Panc1 (cell line): ENCODE measurements at regions not wholly inside any gene's neighbourhood (a gene's known extent, or its start where the extent isn't known, plus 50 kb on each side); places are given as distances from the start of the nearest gene placed in this dataset.

Experiments
- ATAC-seq: fragments of 200-7000 bp; cut with Tn5 transposase; 2 replicates; pipeline ENCODE4 v1.9.1; 2020; ENCODE audit warnings: mild to moderate bottlenecking, moderate library complexity
- BruUV-seq: library from RNA; stranded (reverse); fragments of 400-500 nt; replicated peaks from 2 replicates; lab custom pipeline; 2021; lab: Mats Ljungman, UMichigan
- CTCF ChIA-PET: fragments of 300-600 bp; sonication (Branson Sonifier 250); formaldehyde crosslinking; loops from one replicate; lab custom pipeline; 2022; ENCODE audit warnings: antibody characterized with exemption; lab: Charles Lee
- POLR2A ChIA-PET: fragments of 300-600 bp; sonication (Branson Sonifier 250); formaldehyde crosslinking; loops from one replicate; lab custom pipeline; 2022; ENCODE audit warnings: antibody characterized with exemption; lab: Charles Lee
- DNase-seq: peaks from one replicate; pipeline ENCODE4 v3.0.0-alpha.2; 2010; ENCODE audit warnings: low read depth, low spot score
- H3K27ac ChIP-seq: 2 replicates; pipeline ENCODE4 v1.5.1; 2011; ENCODE audit warnings: mild to moderate bottlenecking, low read length, inconsistent platforms
- H3K27me3 ChIP-seq: fragments of 200-500 bp; sonication (Bioruptor generic); 2 replicates; pipeline ENCODE4 v1.6.0; 2014; ENCODE audit warnings: low read length, inconsistent platforms; ENCODE audit not compliant: control insufficient read depth, insufficient read depth
- H3K36me3 ChIP-seq: fragments of 200-500 bp; sonication (Bioruptor generic); 2 replicates; pipeline ENCODE4 v1.5.1; 2014; ENCODE audit warnings: inconsistent platforms, mild to moderate bottlenecking, low read length, moderate library complexity; ENCODE audit not compliant: control insufficient read depth, insufficient read depth
- H3K4me1 ChIP-seq: 2 replicates; pipeline ENCODE4 v1.5.1; 2011; ENCODE audit warnings: inconsistent platforms, mild to moderate bottlenecking, low read length, moderate library complexity; ENCODE audit not compliant: control insufficient read depth, insufficient read depth
- H3K4me3 ChIP-seq, 2 experiments: 2 replicates each; pipeline ENCODE4 v1.5.1; 2011 to 2012; ENCODE audit warnings: low read depth in 2 of 2, low read length in 2 of 2, mild to moderate bottlenecking in 2 of 2, inconsistent platforms in 1 of 2, moderate library complexity in 1 of 2
- H3K9me3 ChIP-seq: fragments of 200-500 bp; sonication (Bioruptor generic); 2 replicates; pipeline ENCODE4 v1.5.1; 2014; ENCODE audit warnings: low read depth, mild to moderate bottlenecking, inconsistent platforms, low read length, moderate library complexity; ENCODE audit not compliant: control insufficient read depth, insufficient read depth
- CTCF ChIP-seq: fragments of 450-650 bp; IDR thresholded peaks from 2 replicates; pipeline ENCODE4 v1.5.1; 2017; ENCODE audit warnings: mild to moderate bottlenecking
- POLR2AphosphoS5 ChIP-seq: IDR thresholded peaks from 2 replicates; pipeline ENCODE4 v1.6.1; 2012; ENCODE audit warnings: mild to moderate bottlenecking, low read depth, low read length, moderate library complexity
- REST ChIP-seq, 2 experiments: IDR thresholded peaks; 2 replicates each; pipeline ENCODE4 v1.6.1; 2011 to 2012; ENCODE audit warnings: low read depth in 2 of 2, control low read depth in 1 of 2, low read length in 1 of 2, mild to moderate bottlenecking in 1 of 2, moderate library complexity in 1 of 2; ENCODE audit not compliant: insufficient read depth in 1 of 2
- SIN3A ChIP-seq: IDR thresholded peaks from 2 replicates; pipeline ENCODE4 v1.6.1; 2012; ENCODE audit warnings: low read depth, mild to moderate bottlenecking, low read length, moderate library complexity, borderline replicate concordance; ENCODE audit not compliant: insufficient read depth
- TCF7L2 ChIP-seq: IDR thresholded peaks from 2 replicates; pipeline ENCODE4 v1.6.1; 2011; ENCODE audit warnings: mild to moderate bottlenecking, low read depth, low read length, inconsistent platforms
- in situ Hi-C: cut with HindIII; loops from 2 replicates; pipeline ENCODE4 v1.10.0; 2016; ENCODE audit warnings: low sequenced_read_pairs, low pct_unique_long_range_greater_than_20kb
- intact Hi-C: fragments of 100-400 bp; cut with micrococcal nuclease; formaldehyde crosslinking; loops from one replicate; pipeline ENCODE4 v1.10.0; 2022; ENCODE audit not compliant: unreplicated experiment

GRCh38 chr10:36692759-36693158 is 432.6 kb upstream of the ANKRD30A start:
- Histone ChIP-seq H3K27me3 (no peaks in the 10 kb centered on the region), H3K4me3 (no peak overlapping the region), H3K27ac (no peak overlapping the region), H3K36me3 (no peaks in the 10 kb centered on the region), H3K4me1 (no peaks in the 10 kb centered on the region), H3K9me3 (no peaks in the 10 kb centered on the region)
- ATAC-seq (no peak), DNase-seq (no peak)
- no peak for TF ChIP-seq CTCF
- no peak for TF ChIP-seq POLR2AphosphoS5
- no peak for TF ChIP-seq TCF7L2
- no peak for TF ChIP-seq REST (IDR thresholded peaks at IDR 0.05; ENCODE audit: insufficient read depth in 1 of 2, low read depth in 2 of 2, low read length in 1 of 2)
- CTCF ChIA-PET, result no interaction called here
- in situ Hi-C loops, result no loop called here
- POLR2A ChIA-PET, result no interaction called here
- intact Hi-C loops, result no loop called here
- no TSS peak for BruUV-seq

- in situ Hi-C loops, result no loop called here
- CTCF ChIA-PET, result no interaction called here
- BruUV-seq, result no TSS peak
These were observed 436.7 kb upstream of the ANKRD30A start for GRCh38 chr10:36688717-36689116.

More at GRCh38 chr10:36688717-36689116, 436.7 kb upstream of the ANKRD30A start:
- intact Hi-C loops, result no loop called here
- POLR2A ChIA-PET, result no interaction called here
- DNase-seq (no peak), ATAC-seq (no peak)
- TF ChIP-seq TCF7L2, result no peak
- no peak for TF ChIP-seq CTCF
- no peak for TF ChIP-seq POLR2AphosphoS5
- TF ChIP-seq SIN3A, result no peak
- TF ChIP-seq REST (IDR thresholded peaks at IDR 0.05; ENCODE audit: insufficient read depth in 1 of 2, low read depth in 2 of 2, low read length in 1 of 2), result no peak
- H3K36me3 ChIP-seq, result no peaks in the 10 kb centered on the region
- H3K9me3 ChIP-seq, result no peaks in the 10 kb centered on the region
- H3K27me3 ChIP-seq, result no peaks in the 10 kb centered on the region
- H3K4me1 ChIP-seq, result no peaks in the 10 kb centered on the region
- no peak overlapping the region for H3K4me3 ChIP-seq
- no peak overlapping the region for H3K27ac ChIP-seq
